NCI-H524 (cell line): ENCODE measurements at regions not wholly inside any gene's neighbourhood (a gene's known extent, or its start where the extent isn't known, plus 50 kb on each side); places are given as distances from the start of the nearest gene placed in this dataset.

Experiments
- DNase-seq, 2 experiments: peaks; one replicate each; lab custom pipeline; 2025; lab: John Stamatoyannopoulos, UW

DNA sequence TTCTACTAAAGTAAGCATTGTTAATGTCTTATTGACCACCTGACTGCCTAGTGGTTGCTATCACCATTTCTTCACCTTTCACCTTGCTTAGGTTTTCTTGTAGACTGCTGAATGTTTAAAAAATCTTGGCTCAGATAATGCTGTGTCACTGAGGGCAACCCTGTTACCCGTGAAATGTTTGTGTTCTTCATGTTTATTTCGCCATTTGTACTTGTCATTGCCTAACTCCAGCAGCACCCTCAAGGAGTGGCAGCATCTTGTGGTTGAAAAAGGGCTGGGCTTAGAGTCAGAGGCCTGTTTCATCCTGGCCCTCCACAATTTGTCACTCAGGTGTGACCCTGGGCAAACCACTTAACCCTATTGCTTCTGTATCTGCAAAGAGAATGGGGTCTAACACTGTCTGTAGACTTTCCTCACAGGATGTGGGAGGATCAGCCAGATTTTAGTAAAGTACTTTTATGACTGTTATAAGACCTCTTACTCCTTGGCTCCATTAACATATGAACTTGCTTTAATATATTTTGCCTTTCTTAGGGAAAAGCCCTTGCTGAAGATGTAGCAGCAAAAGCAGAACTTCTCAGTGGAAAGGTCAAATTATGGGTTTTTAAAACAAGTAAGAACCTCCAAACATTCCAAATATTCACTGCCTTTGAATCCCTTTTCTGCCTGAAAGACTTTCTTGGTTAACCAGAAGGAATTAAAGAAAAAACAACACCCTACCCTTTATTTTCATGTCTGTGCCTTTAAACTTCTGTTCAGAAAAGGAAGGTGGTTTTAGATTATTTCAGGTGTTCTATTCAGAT lies 154.5 kb upstream of the C11orf87 start:
- no peak for DNase-seq

DNA sequence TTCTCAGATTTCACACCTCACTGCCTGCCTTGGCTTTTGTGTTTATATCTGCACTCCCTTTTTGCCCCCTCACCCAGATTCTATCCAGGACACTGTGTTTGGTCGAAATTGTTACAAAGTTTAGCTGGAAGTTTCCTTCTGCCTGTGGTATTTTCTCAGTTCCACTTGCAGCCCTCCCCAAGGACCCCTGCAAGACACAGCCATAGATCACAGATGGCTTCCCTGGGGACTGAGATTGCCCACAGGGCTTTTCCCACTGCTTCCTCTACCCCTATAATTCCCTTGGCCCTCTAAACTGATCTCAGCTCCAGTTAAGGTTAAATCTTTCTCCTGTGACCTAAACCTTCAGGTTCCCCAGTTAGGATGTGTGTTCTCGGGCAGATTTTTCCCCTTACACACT lies 146.1 kb upstream of the C11orf87 start:
- DNase-seq, result no peak

GRCh38 chr11:109285465-109285864 lies 136.5 kb upstream of the C11orf87 start:
- no peak for DNase-seq

DNA sequence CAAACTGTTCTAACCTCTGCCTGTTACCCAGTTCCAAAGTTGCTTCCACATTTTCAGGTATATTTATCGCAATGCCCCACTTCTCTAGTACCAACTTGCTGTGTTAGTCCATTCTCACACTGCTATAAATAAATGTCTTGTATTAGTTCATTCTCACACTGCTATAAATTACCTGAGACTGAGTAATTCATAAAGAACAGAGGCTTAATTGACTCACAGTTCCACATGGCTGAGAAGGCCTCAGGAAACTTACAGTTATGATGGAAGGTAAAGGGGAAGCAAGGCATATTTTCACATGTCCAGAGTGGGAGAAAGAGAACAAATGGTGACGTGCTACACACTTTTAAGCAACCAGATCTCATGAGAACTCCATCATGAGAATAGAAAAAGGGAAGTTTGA lies 130.4 kb upstream of the C11orf87 start:
- no peak for DNase-seq

- peak; percentile 23 to 78 for DNase-seq
Measured at GRCh38 chr11:109298865-109299264, 123.1 kb upstream of the C11orf87 start.

GRCh38 chr11:109300211-109300610 lies 121.8 kb upstream of the C11orf87 start:
- no peak for DNase-seq

DNA sequence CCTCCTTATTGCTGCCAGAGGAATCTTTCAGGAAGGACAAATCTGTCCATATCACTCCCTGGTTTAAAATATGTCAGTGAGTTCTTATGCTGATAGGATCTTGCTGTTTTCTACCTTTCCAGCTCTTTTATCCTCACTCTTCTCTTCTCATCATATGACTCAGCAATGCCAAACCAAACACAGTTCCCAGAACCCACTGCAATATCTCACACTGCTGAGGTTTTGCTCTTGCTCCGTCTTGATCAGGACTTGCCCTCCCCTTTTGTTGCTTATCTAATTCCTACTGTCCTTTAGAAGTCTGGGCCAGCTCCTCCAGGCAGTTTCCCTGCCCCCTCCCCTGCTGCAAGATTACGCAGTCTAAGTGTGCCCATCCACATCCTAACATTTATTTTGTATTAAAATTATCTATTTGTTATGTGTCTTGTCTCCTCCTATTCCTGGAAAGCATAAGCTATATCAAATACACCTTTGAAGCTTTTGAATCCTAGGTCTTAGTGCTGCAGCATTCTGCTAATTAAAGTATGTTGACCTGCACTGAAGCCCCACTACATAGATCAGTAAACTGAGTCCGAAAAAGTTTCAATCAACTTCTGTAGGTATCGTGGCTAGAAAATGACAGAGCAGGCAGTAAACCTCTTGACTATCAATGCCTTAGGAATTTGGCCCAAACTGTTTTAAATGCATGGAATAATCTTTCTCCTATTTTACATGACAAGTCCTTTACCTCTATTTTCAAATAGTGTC lies 119.2 kb upstream of the C11orf87 start:
- no peak for DNase-seq

GRCh38 chr11:109303342-109303741 lies 118.6 kb upstream of the C11orf87 start:
- DNase-seq, result no peak

- DNase-seq, result no peak
Measured at GRCh38 chr11:109304159-109304558, 117.8 kb upstream of the C11orf87 start.

DNA sequence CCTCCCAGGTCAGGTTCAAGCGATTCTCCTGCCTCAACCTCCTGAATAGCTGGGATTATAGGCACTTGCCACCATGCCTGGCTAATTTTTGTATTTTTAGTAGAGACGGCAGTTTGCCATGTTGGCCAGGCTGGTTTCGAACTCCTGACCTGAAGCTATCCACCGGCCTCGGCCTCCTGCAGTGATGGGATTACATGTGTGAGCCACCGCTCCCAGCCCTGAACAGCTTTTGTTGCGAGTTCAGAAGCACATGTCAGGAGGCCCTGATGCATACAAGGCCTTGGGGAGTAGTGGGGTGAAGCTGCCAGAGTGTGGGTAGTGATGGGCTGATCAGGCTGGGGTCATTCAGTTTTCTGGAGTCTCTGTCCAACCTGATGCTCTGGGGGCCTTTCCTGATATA lies 117.0 kb upstream of the C11orf87 start:
- DNase-seq, result no peak

DNA sequence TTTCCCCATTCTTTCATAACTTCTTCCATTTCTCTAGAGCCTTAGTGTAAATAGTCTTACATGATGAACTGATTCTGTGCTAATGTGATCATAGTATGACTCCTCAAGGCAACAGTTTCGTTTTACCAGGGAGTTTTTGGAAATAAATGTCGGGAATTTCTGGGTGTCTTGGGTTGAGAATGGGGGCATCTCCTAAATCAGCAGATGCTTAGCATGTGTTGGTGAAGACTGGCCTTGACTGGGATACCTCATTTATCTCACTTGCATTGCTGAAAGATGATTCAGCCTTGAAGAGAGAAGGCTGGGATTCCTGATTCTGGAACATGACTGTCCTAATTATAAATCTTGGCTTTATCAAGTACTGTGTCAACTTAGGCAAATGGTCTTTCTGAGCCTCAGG lies 115.7 kb upstream of the C11orf87 start:
- no peak for DNase-seq

DNA sequence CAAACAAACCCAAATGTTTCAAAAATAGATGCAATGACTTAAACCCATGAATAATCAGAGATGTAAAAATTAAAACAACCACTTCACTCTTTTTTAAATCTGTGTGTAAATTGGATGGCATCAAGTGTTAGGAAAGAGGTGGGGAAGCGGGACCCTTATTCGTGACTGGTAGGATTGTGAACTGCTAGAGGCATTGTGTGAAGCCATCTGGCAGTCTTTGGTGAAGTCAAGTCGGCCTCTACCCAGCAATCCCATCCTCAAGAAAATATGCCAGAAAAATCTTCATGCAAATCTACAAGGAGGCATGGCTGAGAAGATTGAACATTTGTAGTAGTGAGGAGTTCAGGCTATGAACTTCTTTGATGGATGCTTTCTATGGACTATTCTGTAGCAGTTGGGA lies 114.6 kb upstream of the C11orf87 start:
- no peak for DNase-seq

DNA sequence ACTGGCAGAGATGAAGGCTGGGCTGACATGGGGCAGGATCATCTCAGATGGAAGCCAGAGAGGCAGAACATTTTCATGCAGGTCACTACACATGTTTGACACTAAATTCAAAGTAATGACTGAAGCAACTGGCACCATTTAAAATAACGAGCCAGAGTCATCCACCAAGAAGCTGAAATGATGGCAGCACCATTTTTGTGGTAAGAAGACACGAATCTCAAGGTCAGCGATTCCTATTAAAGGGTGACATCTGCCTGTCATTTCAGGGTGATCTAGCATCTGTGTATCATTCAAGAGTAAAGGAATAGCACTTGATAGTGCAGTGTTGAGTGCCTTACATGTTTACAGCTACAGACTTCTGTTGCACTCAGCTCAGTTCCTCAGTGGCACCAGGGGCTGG lies 113.4 kb upstream of the C11orf87 start:
- peak in 1 of 2 experiments; percentile 65 for DNase-seq

DNA sequence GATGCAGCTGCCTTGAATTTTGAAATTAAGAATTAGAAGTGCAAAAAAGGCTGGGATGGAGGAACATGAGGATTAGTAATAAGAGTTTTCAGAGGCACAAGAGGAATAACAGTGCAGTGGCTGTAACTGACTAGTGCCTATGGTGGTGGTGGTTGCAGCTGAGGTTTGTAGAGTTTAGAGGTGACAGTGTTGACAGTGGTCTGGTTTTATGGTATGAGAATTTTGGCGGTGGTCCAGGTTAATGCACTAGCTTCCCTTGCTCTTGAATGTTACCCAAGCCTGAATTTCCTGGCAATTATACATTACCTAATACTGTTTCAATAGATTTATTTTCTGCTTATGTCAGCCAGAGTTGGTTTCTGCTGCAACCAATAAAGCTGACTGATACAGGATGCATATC lies 112.8 kb upstream of the C11orf87 start:
- no peak for DNase-seq

- DNase-seq, result no peak
Measured at GRCh38 chr11:109317726-109318125, 104.3 kb upstream of the C11orf87 start.

DNA sequence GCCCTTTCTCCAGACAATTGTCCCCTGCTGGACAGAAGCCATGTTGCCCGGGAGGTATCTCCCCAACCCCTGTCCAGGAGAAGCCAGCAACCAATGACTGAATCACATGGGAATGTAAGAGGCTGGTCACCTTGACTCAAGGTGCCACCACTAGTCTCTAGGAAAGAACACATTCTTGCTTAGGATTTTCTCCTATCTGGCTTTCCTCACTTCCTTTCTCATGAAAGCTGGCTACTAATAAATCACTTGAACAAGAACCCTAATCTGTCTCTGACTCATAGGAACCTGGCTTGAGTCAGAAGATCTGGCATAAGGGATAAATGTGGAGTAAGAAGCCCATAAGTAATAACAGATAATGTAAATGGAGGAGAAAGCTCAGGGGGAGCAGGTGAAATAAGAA lies 101.4 kb upstream of the C11orf87 start:
- no peak for DNase-seq

- no peak for DNase-seq
Measured at GRCh38 chr11:109326781-109327180, 95.2 kb upstream of the C11orf87 start.

GRCh38 chr11:109329716-109330115 lies 92.3 kb upstream of the C11orf87 start:
- no peak for DNase-seq

- DNase-seq, result no peak
Measured at GRCh38 chr11:109338131-109338530, 83.9 kb upstream of the C11orf87 start.

DNA sequence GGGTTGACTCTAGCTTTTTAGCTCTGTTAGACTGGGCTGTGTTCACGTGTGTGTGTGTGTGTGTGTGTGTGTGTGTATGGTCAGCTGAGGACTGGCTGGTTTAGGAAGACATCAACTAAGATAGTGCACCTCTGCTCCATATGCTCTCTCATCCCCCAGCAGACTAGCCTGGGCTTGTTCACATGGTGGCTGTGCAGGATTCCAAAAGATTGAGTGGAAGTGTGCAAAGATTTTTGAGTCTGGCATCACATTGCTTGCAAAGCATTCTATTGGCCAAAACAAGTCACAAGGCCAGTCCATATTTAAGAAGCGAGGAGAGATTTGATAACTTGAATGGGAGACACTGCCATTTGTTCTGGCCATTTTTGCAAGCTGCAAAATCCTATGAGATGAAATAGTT lies 79.7 kb upstream of the C11orf87 start:
- no peak for DNase-seq

GRCh38 chr11:109343242-109343641 lies 78.7 kb upstream of the C11orf87 start:
- DNase-seq, result no peak

DNA sequence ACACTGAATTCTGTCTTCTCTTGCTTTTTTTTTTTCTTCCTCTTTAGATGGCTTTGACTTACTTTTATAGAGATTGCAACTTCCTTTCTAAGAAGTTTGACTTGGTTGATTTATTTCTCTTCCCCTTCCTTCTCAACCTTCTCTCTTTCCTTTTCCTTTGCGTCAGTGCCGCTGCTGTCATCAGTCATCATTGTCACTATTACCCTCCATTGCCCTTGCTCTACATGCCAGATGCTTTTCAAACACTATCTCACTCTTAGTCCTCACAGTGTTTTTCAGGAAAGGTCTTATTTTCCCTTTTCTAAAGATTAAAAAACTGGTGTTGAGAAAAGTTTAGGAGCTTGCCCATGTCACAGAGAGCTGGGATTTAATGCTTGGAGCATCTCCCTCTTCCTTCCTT lies 74.7 kb upstream of the C11orf87 start:
- DNase-seq, result no peak

DNA sequence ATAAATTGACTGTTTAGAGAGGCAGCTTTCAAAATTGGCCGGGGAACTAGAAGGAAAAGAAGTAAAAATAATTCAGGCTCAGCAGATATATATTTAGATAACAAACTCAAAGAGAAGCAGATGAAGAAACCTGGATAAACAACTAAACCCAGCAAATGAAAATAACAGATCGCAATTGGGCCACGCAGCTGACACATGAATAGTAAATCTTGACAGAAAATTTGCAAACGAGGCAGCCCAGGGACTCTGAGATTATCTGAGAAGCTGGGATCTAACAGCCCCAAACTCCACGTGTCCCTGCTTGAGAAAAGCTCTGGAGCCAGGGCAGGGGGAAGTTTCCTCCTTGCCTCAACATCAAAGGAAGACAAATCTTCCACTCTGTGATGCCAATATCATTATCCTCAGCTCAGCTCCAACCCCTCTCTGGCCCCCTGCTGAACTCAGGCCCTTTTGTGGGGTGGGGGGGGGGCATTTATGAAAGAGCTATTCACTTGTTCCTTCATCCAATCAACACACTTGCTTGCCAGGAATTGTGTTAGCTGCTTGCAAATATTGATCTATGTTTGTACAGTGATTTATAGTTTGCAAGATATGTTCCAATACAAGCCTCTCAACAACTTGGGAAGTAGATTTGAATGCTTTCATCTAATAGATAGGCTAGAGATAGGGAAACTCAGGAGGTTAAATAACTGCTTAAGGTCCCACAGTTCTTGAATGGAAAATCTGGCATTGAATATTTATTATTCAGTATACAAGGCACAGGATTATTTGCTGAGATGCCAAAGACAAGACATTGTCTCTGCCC lies 72.5 kb upstream of the C11orf87 start:
- no peak for DNase-seq
